GM12892 (cell line): ENCODE measurements at regions not wholly inside any gene's neighbourhood (a gene's known extent, or its start where the extent isn't known, plus 50 kb on each side); places are given as distances from the start of the nearest gene placed in this dataset.

ENCODE experiments used
- POLR2A ChIP-seq: IDR thresholded peaks from 2 replicates; pipeline ENCODE4 v1.6.1; 2011; ENCODE audit warnings: low read depth, low read length, control low read depth
- POLR2AphosphoS5 ChIP-seq: IDR thresholded peaks from 2 replicates; pipeline ENCODE4 v1.6.1; 2011; ENCODE audit warnings: low read depth, low read length, control low read depth

- no peak for TF ChIP-seq POLR2A
- no peak for TF ChIP-seq POLR2AphosphoS5
These were observed 120.5 kb upstream of the PEG3 start for GRCh38 chr19:56960959-56961543.
